ENCODE measurements at regions not wholly inside any gene's neighbourhood (a gene's known extent, or its start where the extent isn't known, plus 50 kb on each side); places are given as distances from the start of the nearest gene placed in this dataset.

DNA sequence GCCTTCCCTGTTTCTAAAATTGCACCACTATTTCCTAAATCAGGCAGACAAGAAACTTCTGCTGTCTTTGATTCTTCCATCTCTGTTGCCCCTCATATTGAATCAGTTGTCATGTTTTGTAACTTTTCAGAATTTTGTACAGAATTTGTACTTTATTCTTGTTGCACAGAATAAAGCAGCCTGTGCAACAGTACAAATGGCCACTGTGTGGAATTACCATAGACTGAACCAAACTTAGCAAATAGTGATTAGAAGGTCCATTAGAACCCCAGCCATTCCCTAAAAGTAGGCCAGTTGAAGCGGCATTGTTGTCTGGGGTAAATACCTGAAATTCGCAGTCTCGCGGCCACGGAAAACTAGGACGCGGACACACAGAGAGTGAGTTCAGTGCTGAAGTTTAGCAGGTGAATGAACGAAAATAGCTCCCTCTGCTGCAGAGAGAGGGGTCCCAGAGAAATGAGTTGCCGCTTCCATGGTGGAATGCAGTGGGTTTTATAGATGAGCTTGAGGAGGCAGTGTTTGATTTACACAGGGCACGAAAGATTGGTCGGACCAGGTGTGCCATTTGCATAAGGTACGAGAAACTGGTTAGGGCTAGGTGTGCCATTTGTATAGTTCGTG, 71.8 kb downstream of the C4orf33 start:
- DNase-seq (no peak), ATAC-seq (no peak)
- no peak overlapping the region for H3K27ac Mint-ChIP-seq
- no peaks in the 10 kb centered on the region for H3K36me3 Mint-ChIP-seq (ENCODE audit: low read depth)
- peaks cover 9% of the 10 kb centered on the region for H3K27me3 Mint-ChIP-seq
- no peaks in the 10 kb centered on the region for H3K4me1 Mint-ChIP-seq
- no peaks in the 10 kb centered on the region for H3K9me3 Mint-ChIP-seq
- no peak overlapping the region for H3K4me3 Mint-ChIP-seq

DNA sequence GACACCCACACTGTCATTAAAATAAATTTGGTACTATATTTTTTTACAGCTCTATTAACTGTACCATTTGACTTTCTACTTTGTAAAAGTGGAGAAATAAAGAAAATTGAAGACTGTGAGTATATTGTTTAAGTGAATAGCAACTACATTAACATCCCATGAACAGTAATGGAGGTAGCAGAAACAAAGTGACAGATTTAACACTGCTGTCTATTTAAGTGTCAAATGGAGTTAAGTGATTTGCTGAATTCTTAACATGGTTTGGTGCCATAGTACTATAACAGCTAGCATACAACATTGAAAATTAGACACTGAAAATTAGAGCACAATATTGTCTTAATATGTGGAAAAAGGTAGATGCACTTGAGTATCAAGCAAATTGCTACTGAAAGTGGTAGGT, 76.2 kb downstream of the C4orf33 start:
- ATAC-seq (no peak), DNase-seq (no peak)
- no peaks in the 10 kb centered on the region for H3K9me3 Mint-ChIP-seq
- no peak overlapping the region for H3K4me3 Mint-ChIP-seq
- no peaks in the 10 kb centered on the region for H3K36me3 Mint-ChIP-seq (ENCODE audit: low read depth)
- H3K4me1 Mint-ChIP-seq: no peaks in the 10 kb centered on the region
- peaks cover 7% of the 10 kb centered on the region for H3K27me3 Mint-ChIP-seq
- no peak overlapping the region for H3K27ac Mint-ChIP-seq

DNA sequence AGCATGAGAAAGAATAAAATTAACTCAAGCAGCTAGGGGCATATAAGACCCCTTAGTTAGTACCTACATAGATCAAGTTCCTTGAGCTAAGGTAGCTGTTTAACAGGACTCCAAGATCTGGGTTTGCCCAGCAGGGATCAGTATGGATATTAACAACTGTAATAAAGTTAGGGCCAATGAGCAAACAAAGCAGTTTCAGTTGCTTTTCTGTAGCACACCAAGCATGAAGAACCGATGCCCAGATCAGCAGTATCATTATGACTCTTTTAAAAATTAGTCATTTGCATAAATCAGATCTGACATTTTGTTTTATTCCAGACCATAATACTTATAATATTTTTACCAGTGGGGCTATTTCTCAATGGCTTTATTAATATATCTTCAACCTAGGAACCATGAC, 80.9 kb downstream of the C4orf33 start:
- H3K4me3 Mint-ChIP-seq: no peak overlapping the region
- H3K27ac Mint-ChIP-seq: no peak overlapping the region
- H3K36me3 Mint-ChIP-seq (ENCODE audit: low read depth): no peaks in the 10 kb centered on the region
- no peaks in the 10 kb centered on the region for H3K4me1 Mint-ChIP-seq
- ATAC-seq (no peak), DNase-seq (no peak)
- no peaks in the 10 kb centered on the region for H3K9me3 Mint-ChIP-seq
- peaks cover 3% of the 10 kb centered on the region for H3K27me3 Mint-ChIP-seq

DNA sequence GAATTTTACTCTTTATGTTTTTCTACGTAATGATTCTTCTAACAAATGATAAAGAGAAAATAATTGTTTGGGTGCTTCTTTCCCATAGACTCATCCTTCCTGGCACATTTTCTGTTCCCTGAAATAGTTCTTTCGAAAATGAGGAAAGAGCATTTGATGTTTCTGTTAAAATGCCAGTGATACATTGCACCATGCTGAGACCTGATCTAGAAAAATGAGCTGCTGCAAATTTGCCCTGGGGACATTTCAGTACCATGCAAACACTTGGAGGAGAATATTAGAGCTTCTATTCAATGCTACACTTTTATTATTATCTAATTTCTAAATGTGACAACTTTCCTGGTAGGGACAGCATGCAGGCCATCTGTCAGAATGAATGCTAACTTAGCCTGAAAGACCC, 83.3 kb downstream of the C4orf33 start:
- Mint-ChIP-seq H3K36me3 (ENCODE audit: low read depth) (no peaks in the 10 kb centered on the region), H3K4me1 (no peaks in the 10 kb centered on the region), H3K9me3 (no peaks in the 10 kb centered on the region), H3K27me3 (peaks cover 3% of the 10 kb centered on the region), H3K4me3 (no peak overlapping the region), H3K27ac (no peak overlapping the region)
- DNase-seq (no peak), ATAC-seq (no peak)

DNA sequence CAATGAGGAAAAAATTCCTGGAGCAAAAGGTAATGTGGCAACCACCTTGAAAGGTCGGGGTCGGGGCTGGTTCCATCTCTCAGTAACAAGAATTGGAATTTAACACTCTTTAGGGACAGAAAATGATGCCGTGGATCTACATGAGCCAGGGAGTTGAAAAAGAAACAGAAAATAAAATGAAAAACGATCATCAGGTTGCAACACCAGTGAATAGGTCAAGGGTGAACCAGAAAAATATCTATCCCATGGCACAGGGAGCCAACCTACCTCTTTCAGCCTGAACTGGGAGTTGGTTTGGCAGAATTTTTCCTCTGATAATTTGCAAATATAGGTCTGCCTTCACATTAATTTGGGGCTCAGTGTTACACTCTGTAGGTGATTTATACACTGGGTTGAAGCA, 93.7 kb downstream of the C4orf33 start:
- H3K27ac Mint-ChIP-seq: no peak overlapping the region
- no peak for DNase-seq
- H3K9me3 Mint-ChIP-seq: no peaks in the 10 kb centered on the region
- ATAC-seq: no peak
- H3K36me3 Mint-ChIP-seq (ENCODE audit: low read depth): no peaks in the 10 kb centered on the region
- peaks cover 1% of the 10 kb centered on the region for H3K27me3 Mint-ChIP-seq
- no peaks in the 10 kb centered on the region for H3K4me1 Mint-ChIP-seq
- H3K4me3 Mint-ChIP-seq: no peak overlapping the region

DNA sequence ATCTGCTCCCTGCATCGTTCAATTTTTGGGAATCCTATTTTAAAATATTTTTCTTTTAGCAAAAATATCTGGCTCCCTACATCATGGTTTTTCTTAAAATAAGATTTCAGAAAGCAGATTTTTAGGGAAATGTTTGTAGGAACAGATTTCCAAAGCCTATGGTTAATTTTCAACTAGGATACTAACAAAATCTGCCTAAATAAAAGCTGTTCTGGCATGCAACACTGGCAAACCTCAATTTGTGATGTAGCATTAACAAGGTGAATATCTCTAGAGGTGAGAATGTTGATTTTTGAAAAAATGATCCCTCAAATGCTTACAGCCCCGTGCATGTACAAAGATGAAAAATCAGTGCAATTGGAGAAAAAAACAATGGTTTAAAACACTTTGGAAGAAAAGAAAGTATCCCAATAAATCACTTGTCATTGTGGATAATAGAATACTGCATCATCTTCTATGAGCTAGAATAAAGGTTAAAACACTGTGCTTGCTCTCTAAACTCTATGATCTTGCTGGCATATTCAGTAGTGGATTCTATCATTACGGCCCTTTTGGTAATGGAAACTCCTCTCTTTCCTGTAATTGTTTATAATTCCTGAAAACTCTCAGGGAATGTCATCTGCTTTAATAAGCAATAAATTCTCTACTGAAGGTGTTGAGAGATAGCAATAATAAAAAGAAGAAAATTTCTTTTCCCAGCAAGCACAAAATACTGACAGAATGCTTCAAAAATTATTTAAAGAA, 97.6 kb downstream of the C4orf33 start:
- Mint-ChIP-seq H3K27me3 (peaks cover 2% of the 10 kb centered on the region), H3K4me1 (no peaks in the 10 kb centered on the region), H3K27ac (no peak overlapping the region), H3K4me3 (no peak overlapping the region), H3K36me3 (ENCODE audit: low read depth) (no peaks in the 10 kb centered on the region), H3K9me3 (no peaks in the 10 kb centered on the region)
- DNase-seq (no peak), ATAC-seq (no peak)

DNA sequence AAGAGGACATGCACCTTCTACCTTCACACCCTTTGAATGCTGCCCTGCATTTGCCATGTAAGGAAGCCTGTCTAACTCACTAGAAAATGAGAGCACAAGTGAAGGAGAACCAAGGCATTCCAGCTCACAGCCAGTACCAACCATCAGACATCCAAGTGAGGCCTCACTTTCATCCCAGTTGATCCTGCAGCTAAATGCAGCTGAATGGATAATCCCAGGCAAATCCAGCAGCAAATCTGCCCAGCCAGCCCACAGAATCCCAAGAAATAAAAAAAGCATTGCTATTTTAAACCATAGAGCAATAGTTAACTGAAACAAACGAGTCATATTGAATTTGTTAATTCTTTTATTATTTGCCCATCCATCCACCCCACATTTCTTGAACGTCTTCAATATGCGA, 112.5 kb downstream of the C4orf33 start:
- DNase-seq: no peak
- no peaks in the 10 kb centered on the region for H3K9me3 Mint-ChIP-seq
- ATAC-seq: no peak
- no peaks in the 10 kb centered on the region for H3K4me1 Mint-ChIP-seq
- no peaks in the 10 kb centered on the region for H3K36me3 Mint-ChIP-seq (ENCODE audit: low read depth)
- peaks cover 13% of the 10 kb centered on the region for H3K27me3 Mint-ChIP-seq
- no peak overlapping the region for H3K27ac Mint-ChIP-seq
- no peak overlapping the region for H3K4me3 Mint-ChIP-seq

DNA sequence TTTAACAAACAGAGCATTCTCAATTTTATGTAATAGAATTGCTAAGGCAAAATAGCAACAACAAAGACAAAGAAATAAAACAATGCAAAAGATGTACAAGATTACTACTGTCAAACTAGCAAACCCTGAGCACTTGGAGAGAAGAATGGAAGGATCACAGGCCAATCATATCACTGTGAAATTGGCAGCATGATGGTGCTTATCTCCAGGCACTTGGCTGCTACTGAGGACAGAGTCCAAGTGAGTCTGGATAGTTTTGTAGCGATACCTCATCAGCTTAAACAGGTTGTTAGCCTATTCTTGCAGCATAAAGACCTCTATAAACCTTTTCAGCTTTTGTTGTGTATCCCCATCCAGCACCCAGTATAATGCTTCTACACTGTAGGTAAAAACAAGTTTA, 117.7 kb downstream of the C4orf33 start:
- Mint-ChIP-seq H3K4me3 (no peak overlapping the region), H3K27me3 (peaks cover 4% of the 10 kb centered on the region), H3K9me3 (no peaks in the 10 kb centered on the region), H3K27ac (no peak overlapping the region), H3K4me1 (no peaks in the 10 kb centered on the region), H3K36me3 (ENCODE audit: low read depth) (no peaks in the 10 kb centered on the region)
- no peak for ATAC-seq
- DNase-seq: no peak

DNA sequence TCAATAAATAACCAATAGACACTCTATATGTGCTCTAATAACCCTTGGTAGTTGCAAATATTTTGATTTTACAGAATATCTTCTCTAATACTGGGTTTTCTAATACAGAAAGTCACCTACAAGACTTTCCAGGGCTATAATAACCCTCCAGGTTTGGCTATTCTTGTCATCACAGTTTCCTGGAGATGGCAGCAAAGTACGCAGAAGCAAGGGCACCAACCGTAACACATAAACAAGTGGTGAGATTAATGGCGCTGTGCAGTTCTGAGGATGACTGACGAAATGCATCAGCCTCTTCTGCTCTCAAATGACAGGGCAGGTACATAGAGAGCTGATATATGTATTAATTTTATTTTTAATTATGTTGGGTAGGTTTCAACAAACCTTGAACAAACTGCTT, 122.4 kb downstream of the C4orf33 start:
- ATAC-seq: no peak
- Mint-ChIP-seq H3K4me1 (no peaks in the 10 kb centered on the region), H3K4me3 (no peak overlapping the region), H3K36me3 (ENCODE audit: low read depth) (no peaks in the 10 kb centered on the region), H3K27ac (no peak overlapping the region), H3K9me3 (no peaks in the 10 kb centered on the region), H3K27me3 (no peaks in the 10 kb centered on the region)
- DNase-seq: no peak

DNA sequence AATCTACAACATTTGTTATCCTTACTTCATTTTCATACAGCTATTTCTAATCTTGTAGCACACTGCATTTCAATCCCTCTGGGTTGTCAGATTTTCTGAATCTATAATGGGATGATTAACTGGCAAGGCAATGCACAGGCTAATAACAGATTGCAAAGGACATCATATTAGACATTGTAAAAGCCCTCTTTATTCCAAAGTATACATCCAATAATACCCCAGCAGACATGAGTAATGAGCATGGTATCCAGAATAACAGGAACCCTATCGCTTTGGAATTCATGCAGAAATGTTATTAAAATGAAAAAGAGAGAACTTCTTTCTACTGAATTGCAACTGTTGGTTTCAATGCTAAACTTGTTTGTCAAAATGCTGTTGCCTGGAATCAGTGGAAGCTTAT, 122.9 kb downstream of the C4orf33 start:
- no peaks in the 10 kb centered on the region for H3K27me3 Mint-ChIP-seq
- no peaks in the 10 kb centered on the region for H3K36me3 Mint-ChIP-seq (ENCODE audit: low read depth)
- ATAC-seq: no peak
- no peaks in the 10 kb centered on the region for H3K4me1 Mint-ChIP-seq
- H3K27ac Mint-ChIP-seq: no peak overlapping the region
- no peak overlapping the region for H3K4me3 Mint-ChIP-seq
- no peak for DNase-seq
- H3K9me3 Mint-ChIP-seq: no peaks in the 10 kb centered on the region

DNA sequence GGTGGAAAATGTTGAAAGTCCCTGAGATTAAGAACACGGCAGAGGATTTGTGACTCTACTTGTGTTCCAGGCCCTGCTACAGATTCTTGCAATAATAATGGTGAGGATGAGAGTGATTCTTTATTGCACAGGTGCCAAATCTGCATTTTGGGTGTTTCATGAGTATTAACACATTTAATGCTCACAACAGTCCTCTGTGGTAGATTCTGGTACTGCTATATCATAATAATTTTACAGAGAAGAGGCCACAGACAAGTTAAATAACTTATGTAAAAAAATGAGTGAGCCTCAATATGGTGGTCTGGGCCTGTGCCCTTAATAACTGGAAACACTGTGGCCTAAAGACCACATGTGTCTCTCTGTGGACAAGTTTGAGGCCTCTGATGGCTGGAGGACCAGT, 124.3 kb downstream of the C4orf33 start:
- DNase-seq (no peak), ATAC-seq (no peak)
- H3K36me3 Mint-ChIP-seq (ENCODE audit: low read depth): no peaks in the 10 kb centered on the region

DNA sequence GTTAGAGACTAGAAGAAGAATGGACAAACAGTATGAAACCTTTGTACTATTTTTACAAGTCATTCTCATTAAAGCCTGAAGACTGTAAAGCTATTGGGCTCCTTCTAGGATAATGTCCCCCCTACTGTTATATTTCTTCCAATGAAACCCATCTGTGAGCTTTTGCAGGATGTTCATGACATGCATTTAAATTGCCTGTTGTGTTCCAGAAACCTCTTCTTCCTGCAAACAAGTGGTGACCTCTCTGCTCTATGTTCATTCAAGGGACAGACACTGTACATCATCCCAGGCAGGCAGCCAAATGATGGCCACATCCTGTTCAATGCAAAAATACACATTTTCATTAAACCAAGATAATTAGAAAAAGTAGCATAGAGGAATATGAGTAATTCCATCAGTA, 128.0 kb downstream of the C4orf33 start:
- Mint-ChIP-seq H3K9me3 (no peaks in the 10 kb centered on the region), H3K36me3 (ENCODE audit: low read depth) (no peaks in the 10 kb centered on the region), H3K27me3 (peaks cover 3% of the 10 kb centered on the region), H3K27ac (no peak overlapping the region), H3K4me3 (no peak overlapping the region), H3K4me1 (no peaks in the 10 kb centered on the region)
- DNase-seq: no peak
- ATAC-seq: no peak

More for the DNA sequence above, 124.3 kb downstream of the C4orf33 start:
- Mint-ChIP-seq H3K27ac (no peak overlapping the region), H3K4me1 (no peaks in the 10 kb centered on the region), H3K4me3 (no peak overlapping the region), H3K9me3 (no peaks in the 10 kb centered on the region), H3K27me3 (no peaks in the 10 kb centered on the region)

DNA sequence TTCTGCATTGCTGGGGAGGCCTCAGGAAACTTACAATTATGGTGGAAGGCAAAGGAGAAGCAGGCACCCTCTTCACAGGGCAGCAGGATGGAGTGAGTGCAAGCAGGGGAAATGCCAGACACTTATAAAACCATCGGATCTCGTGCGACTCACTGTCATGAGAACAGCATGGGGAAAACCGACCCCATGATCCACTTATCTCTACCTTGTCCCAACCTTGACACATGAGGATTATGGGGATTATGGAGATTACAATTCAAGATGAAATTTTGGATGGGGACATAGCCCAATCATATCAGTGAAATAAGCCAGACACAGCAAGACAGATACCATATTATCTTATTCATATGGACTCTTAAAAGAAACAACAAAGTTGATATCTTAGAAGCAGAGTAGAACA, 134.9 kb downstream of the C4orf33 start:
- no peak overlapping the region for H3K27ac Mint-ChIP-seq
- H3K9me3 Mint-ChIP-seq: no peaks in the 10 kb centered on the region
- DNase-seq: no peak
- H3K27me3 Mint-ChIP-seq: peaks cover 3% of the 10 kb centered on the region
- no peak for ATAC-seq
- no peak overlapping the region for H3K4me3 Mint-ChIP-seq
- no peaks in the 10 kb centered on the region for H3K36me3 Mint-ChIP-seq (ENCODE audit: low read depth)
- H3K4me1 Mint-ChIP-seq: no peaks in the 10 kb centered on the region

DNA sequence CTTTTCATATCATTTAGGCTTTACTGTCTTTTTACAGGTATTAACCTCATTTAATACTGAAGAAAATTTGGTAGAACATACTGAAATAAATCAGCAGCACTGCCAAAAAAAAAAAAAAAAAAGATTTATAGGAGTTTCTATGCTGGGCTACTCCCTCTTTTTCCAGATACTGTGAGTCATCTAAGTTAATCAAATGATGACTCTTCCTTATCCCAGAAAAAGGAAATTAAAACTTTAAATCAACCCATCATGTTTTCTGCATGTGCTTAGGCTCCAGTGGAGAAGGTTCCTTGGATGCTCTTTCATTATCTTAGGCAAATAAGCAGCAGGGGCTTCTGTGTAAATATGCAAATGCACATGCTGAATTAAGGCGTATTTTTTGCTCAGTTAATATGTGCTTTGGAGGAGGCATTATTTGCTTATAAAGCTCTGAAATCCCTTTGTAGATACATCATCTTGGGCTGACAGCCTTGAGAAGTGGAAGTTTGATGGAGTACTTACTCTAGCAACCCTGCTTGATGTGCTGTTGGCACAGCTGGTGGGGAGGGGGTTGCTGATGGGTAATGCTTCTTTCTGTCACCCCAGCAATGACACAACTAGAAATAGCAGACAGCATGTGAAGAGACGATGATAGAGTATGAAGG, 136.1 kb downstream of the C4orf33 start:
- no peak for ATAC-seq

DNA sequence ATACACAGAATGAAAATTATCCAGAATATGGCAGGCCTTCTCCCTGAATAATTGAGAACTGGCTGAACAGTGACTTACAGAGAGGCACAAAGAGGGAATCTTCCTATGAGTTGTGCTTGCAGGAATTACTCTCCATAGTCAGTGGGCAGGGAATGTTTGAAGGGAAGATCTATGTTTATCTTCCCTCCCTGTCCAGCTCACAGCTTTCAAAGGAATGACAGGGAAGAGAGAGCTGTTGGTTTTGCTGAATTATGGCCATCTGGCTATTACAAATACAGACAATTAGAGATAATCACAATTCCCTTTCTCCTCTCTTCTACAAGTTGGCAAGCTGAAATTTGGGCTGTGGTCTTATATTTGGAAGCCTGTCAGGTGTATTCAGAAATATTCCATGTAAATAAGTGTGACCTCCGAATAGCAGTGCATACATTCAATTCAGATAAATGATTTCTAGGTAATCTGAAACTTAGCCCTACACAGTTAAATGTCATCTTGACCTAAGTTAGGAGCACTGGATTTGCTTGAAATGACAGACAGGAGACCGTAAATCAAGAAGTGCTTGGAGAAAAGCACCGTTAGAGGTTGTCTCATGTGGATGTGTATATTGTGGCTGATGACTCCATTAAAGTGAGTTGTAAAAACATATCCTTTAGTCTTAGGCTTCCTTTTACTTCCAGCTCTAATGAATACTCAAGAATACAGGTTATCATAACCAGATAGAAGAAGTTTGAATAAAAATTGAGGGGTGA, 136.8 kb downstream of the C4orf33 start:
- no peaks in the 10 kb centered on the region for H3K4me1 Mint-ChIP-seq
- ATAC-seq (no peak), DNase-seq (no peak)
- no peak overlapping the region for H3K4me3 Mint-ChIP-seq
- H3K36me3 Mint-ChIP-seq (ENCODE audit: low read depth): no peaks in the 10 kb centered on the region
- H3K27me3 Mint-ChIP-seq: no peaks in the 10 kb centered on the region
- no peaks in the 10 kb centered on the region for H3K9me3 Mint-ChIP-seq
- H3K27ac Mint-ChIP-seq: no peak overlapping the region

More for the DNA sequence above, 136.1 kb downstream of the C4orf33 start:
- no peak overlapping the region for H3K4me3 Mint-ChIP-seq
- no peak overlapping the region for H3K27ac Mint-ChIP-seq
- H3K27me3 Mint-ChIP-seq: no peaks in the 10 kb centered on the region
- DNase-seq: no peak
- H3K36me3 Mint-ChIP-seq (ENCODE audit: low read depth): no peaks in the 10 kb centered on the region
- no peaks in the 10 kb centered on the region for H3K4me1 Mint-ChIP-seq
- H3K9me3 Mint-ChIP-seq: no peaks in the 10 kb centered on the region

All from activated naive CD8-positive, alpha-beta T cell treated with anti-CD3 and anti-CD28 coated beads, Interleukin-2, amount 50 U/mL, for 24 hours (primary cell).